ENCODE measurements at regions not wholly inside any gene's neighbourhood (a gene's known extent, or its start where the extent isn't known, plus 50 kb on each side); places are given as distances from the start of the nearest gene placed in this dataset.

DNA sequence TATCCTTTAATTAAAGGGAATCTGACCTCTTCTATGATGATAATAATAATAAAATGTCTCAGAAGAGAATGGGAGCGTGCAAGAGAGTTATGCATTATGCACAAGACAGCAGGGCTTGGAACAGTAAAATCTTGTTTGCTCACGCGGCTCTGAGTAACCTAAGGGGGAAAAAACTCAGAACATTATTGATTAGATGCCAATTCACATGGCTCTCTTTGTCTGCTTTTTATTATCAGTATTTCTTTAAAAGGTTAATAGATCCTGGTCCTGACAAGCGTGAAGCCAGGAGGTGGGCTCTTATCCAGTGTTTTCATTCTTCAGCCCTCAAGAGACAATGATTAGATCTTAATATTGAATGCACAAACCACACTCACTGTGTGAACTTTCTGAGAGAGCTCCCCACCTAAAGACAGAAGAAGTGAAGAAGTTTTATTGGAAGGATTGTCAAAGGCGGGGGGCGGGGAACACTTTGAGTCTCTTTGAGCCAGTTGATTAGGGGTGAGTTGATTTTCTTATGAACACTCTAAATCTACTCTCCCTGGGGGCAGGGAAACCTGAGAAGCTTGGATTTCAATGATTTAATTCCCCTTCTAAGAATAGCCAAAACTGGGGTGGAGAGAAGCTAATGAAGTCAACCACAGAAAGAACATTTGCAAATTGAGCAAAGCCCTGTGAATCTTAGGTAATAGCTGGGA, 127.5 kb upstream of the CTAGE1 start:
- DNase-seq (no peak), FAIRE-seq (no peak)
- Histone ChIP-seq H3K4me1 (ENCODE audit: control insufficient read depth in 2 of 3, insufficient read depth in 2 of 3, low read depth in 1 of 3, low read length in 3 of 3) (no peaks in the 10 kb centered on the region), H3K27me3 (ENCODE audit: control insufficient read depth, insufficient read depth, low read length) (no peaks in the 10 kb centered on the region), H3K9me3 (ENCODE audit: control insufficient read depth in 2 of 3, insufficient read depth in 1 of 3, low read length in 3 of 3) (no peaks in the 10 kb centered on the region), H3K4me3 (ENCODE audit: low read length in 3 of 3) (no peak overlapping the region), H3K36me3 (ENCODE audit: control insufficient read depth in 2 of 3, insufficient read depth in 3 of 3, low read length in 3 of 3) (no peaks in the 10 kb centered on the region), H3K9ac (ENCODE audit: low read length in 3 of 3) (no peak overlapping the region), H3K27ac (ENCODE audit: low read depth in 2 of 2, low read length in 2 of 2) (no peak overlapping the region)
- TF ChIP-seq CTCF (IDR thresholded peaks at IDR 0.05; ENCODE audit: borderline replicate concordance, extremely low read depth, insufficient read depth): no peak
- intact Hi-C loops (cut with DNase I): no loop called here

DNA sequence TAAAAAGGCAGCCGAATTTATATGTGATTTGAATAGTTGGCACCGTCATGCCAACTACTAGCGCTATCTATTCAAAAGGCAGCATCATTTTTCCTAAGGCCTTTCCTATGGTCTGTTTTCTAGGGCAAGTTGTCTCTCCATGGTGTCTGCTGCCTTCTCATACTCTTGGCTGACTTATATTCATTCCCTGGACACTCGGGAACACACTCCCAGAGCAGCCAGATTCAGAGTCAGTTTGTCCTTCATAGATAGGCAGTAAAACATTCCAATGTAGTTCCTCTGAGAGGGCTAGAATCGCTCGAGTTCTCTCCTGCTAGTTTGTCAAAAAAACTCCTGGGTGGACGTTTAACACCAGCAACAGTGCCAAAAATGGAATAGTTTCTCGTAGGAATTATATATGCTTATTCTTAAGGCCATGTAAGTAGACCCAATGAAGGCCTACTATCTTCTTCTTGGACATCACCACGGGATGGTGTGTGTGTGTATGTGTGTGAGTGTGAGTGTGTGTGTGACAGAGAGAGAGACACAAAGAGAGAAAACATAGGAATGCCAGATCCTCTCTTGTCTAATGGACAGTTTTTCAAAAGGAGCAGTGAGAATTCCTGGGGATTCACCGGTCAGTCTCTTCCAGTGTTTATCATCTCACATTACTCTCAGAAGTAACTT, 129.3 kb upstream of the CTAGE1 start:
- H3K36me3 ChIP-seq (ENCODE audit: control insufficient read depth in 2 of 3, insufficient read depth in 3 of 3, low read length in 3 of 3): no peaks in the 10 kb centered on the region
- DNase-seq (no peak), FAIRE-seq (no peak)
- H3K27me3 ChIP-seq (ENCODE audit: control insufficient read depth, insufficient read depth, low read length): no peaks in the 10 kb centered on the region
- no peak for TF ChIP-seq CTCF (IDR thresholded peaks at IDR 0.05; ENCODE audit: borderline replicate concordance, extremely low read depth, insufficient read depth)
- H3K4me3 ChIP-seq (ENCODE audit: low read length in 3 of 3): no peak overlapping the region
- no peaks in the 10 kb centered on the region for H3K9me3 ChIP-seq (ENCODE audit: control insufficient read depth in 2 of 3, insufficient read depth in 1 of 3, low read length in 3 of 3)
- no peak overlapping the region for H3K9ac ChIP-seq (ENCODE audit: low read length in 3 of 3)
- H3K27ac ChIP-seq (ENCODE audit: low read depth in 2 of 2, low read length in 2 of 2): no peak overlapping the region
- intact Hi-C loops (cut with DNase I): no loop called here
- no peaks in the 10 kb centered on the region for H3K4me1 ChIP-seq (ENCODE audit: control insufficient read depth in 2 of 3, insufficient read depth in 2 of 3, low read depth in 1 of 3, low read length in 3 of 3)

- TF ChIP-seq CTCF (IDR thresholded peaks at IDR 0.05; ENCODE audit: borderline replicate concordance, extremely low read depth, insufficient read depth): no peak
- peak in 2 of 5 donors; percentile 41 to 58 for DNase-seq
- Histone ChIP-seq H3K9me3 (ENCODE audit: control insufficient read depth in 2 of 3, insufficient read depth in 1 of 3, low read length in 3 of 3) (no peaks in the 10 kb centered on the region), H3K4me3 (ENCODE audit: low read length in 3 of 3) (no peak overlapping the region), H3K27me3 (ENCODE audit: control insufficient read depth, insufficient read depth, low read length) (no peaks in the 10 kb centered on the region), H3K36me3 (ENCODE audit: control insufficient read depth in 2 of 3, insufficient read depth in 3 of 3, low read length in 3 of 3) (no peaks in the 10 kb centered on the region), H3K9ac (ENCODE audit: low read length in 3 of 3) (no peak overlapping the region), H3K4me1 (ENCODE audit: control insufficient read depth in 2 of 3, insufficient read depth in 2 of 3, low read depth in 1 of 3, low read length in 3 of 3) (no peaks in the 10 kb centered on the region), H3K27ac (ENCODE audit: low read depth in 2 of 2, low read length in 2 of 2) (no peak overlapping the region)
- no peak for FAIRE-seq
- intact Hi-C loops (cut with DNase I): no loop called here
Observed at GRCh38 chr18:22547807-22548561, 130.3 kb upstream of the CTAGE1 start.
